Stomach (tissue), 8 donors: ENCODE measurements at regions not wholly inside any gene's neighbourhood (a gene's known extent, or its start where the extent isn't known, plus 50 kb on each side); places are given as distances from the start of the nearest gene placed in this dataset.
"Not testable (repeated sequence)": the region's sequence is repeated elsewhere in the genome, so short reads cannot be mapped to it uniquely, and the experiment has no call there.

Experiments
- DNase-seq, 2 donors: peaks; one replicate each; pipeline versions ENCODE4 v3.0.0 to v3.0.0-alpha.2; 2013 to 2019
- H3K27ac ChIP-seq, 5 donors: fragments of 200-600 bp in 4 of 5; sonication (generic) in 4 of 5; one replicate each; pipeline ENCODE4 v1.5.1; 2013 to 2019; ENCODE audit warnings: mild to moderate bottlenecking in 1 of 5, moderate library complexity in 1 of 5
- H3K27me3 ChIP-seq, 3 donors: fragments of 200-600 bp; sonication (generic); one replicate each; pipeline ENCODE4 v1.5.1; 2017 to 2019; ENCODE audit warnings: mixed run types in 1 of 3
- H3K36me3 ChIP-seq, 4 donors: fragments of 200-600 bp; sonication (generic); 1 replicate in 3 of 4; 2 replicates in 1 of 4; pipeline ENCODE4 v1.5.1; 2016 to 2019
- H3K4me1 ChIP-seq, 4 donors: fragments of 200-600 bp; sonication (generic); one replicate each; pipeline ENCODE4 v1.5.1; 2016 to 2019
- H3K4me3 ChIP-seq, 4 donors: fragments of 200-600 bp; sonication (generic) in 3 of 4; one replicate each; pipeline ENCODE4 v1.5.1; 2016 to 2019; ENCODE audit warnings: mild to moderate bottlenecking in 1 of 4
- H3K9me3 ChIP-seq, 4 donors: fragments of 200-600 bp; sonication (generic); one replicate each; pipeline ENCODE4 v1.5.1; 2016 to 2019
- CTCF ChIP-seq, 7 experiments: fragments of 450-650 bp in 4 of 7; fragments of 200-600 bp in 3 of 7; sonication (generic) in 3 of 7; IDR thresholded peaks; one replicate each; pipeline ENCODE4 v1.5.1; 2016 to 2019; ENCODE audit warnings: antibody characterized with exemption in 7 of 7, control low read depth in 2 of 7, mild to moderate bottlenecking in 1 of 7
- EP300 ChIP-seq: sonication (generic); formaldehyde crosslinking; IDR thresholded peaks from one replicate; pipeline ENCODE4 v1.6.1; 2017; ENCODE audit warnings: antibody characterized with exemption
- POLR2A ChIP-seq, 4 donors: fragments of 450-650 bp; IDR thresholded peaks; one replicate each; pipeline ENCODE4 v1.6.1; 2016; ENCODE audit warnings: antibody characterized with exemption in 4 of 4, control low read depth in 2 of 4, mild to moderate bottlenecking in 1 of 4, moderate library complexity in 1 of 4
- POLR2AphosphoS5 ChIP-seq, 3 donors: sonication (generic); formaldehyde crosslinking; IDR thresholded peaks; one replicate each; pipeline ENCODE4 v1.6.1; 2016; ENCODE audit warnings: antibody characterized with exemption in 3 of 3
- WGBS, 5 donors: extraction: QIAGEN DNeasy Blood & Tissue Kit in 3 of 5; methylation state at CpG; one replicate each; pipeline versions ENCODE4 v1.1.5 to v1.1.7; 2013 to 2018; 5-methylcytosine and 5-hydroxymethylcytosine counted together
- intact Hi-C: fragments of 100-400 bp; cut with DNase I; formaldehyde crosslinking; loops from one replicate; pipeline ENCODE4 v1.15.1; 2023; ENCODE audit warnings: low total_unique reads
- donor health status: healthy with polysubstance abuse.
- donor health status: Bipolar disorder and iron deficiency.
- donor health status: healthy.

GRCh38 chrX:114049063-114049462 is 534.8 kb upstream of the HTR2C start:
- no peak for TF ChIP-seq POLR2A (IDR thresholded peaks at IDR 0.05)
- TF ChIP-seq EP300: no peak
- Histone ChIP-seq H3K36me3 (no peaks in the 10 kb centered on the region), H3K4me1 (no peaks in the 10 kb centered on the region), H3K27ac (no peak overlapping the region), H3K4me3 (no peak overlapping the region), H3K9me3 (no peaks in the 10 kb centered on the region), H3K27me3 (no peaks in the 10 kb centered on the region)
- DNase-seq: no peak
- WGBS, 5 donors: 70 to 94% (median 73%) methylated on average over 3 of the region's 3 CpGs
- intact Hi-C loops: no loop called here

- DNase-seq: no peak
Observed at GRCh38 chrX:114047558-114047957, 536.3 kb upstream of the HTR2C start.

GRCh38 chrX:114046695-114047279 is 537.1 kb upstream of the HTR2C start:
- no peak overlapping the region for H3K4me3 ChIP-seq
- no peaks in the 10 kb centered on the region for H3K4me1 ChIP-seq
- intact Hi-C loops: no loop called here
- DNase-seq: no peak
- no peaks in the 10 kb centered on the region for H3K27me3 ChIP-seq
- 71 to 80% (median 75%) methylated on average over 6 of the region's 6 CpGs for WGBS, 5 donors
- H3K27ac ChIP-seq: no peak overlapping the region
- TF ChIP-seq CTCF (IDR thresholded peaks at IDR 0.05): no peak
- TF ChIP-seq POLR2AphosphoS5 (IDR thresholded peaks at IDR 0.05): no peak
- TF ChIP-seq POLR2A (IDR thresholded peaks at IDR 0.05): no peak
- TF ChIP-seq EP300: no peak
- H3K36me3 ChIP-seq: no peaks in the 10 kb centered on the region
- H3K9me3 ChIP-seq: no peaks in the 10 kb centered on the region

More at GRCh38 chrX:114047558-114047957, 536.3 kb upstream of the HTR2C start:
- no peaks in the 10 kb centered on the region for H3K36me3 ChIP-seq
- intact Hi-C loops: no loop called here
- no peaks in the 10 kb centered on the region for H3K4me1 ChIP-seq
- H3K9me3 ChIP-seq: no peaks in the 10 kb centered on the region
- TF ChIP-seq EP300: no peak
- TF ChIP-seq POLR2A (IDR thresholded peaks at IDR 0.05): no peak
- TF ChIP-seq CTCF (IDR thresholded peaks at IDR 0.05): no peak
- no peak for TF ChIP-seq POLR2AphosphoS5 (IDR thresholded peaks at IDR 0.05)
- H3K4me3 ChIP-seq: no peak overlapping the region
- no peak overlapping the region for H3K27ac ChIP-seq
- no peaks in the 10 kb centered on the region for H3K27me3 ChIP-seq
- WGBS, 5 donors: 49 to 66% (median 60%) methylated on average over 7 of the region's 7 CpGs

- H3K9me3 ChIP-seq, H3K27me3 ChIP-seq, H3K36me3 ChIP-seq, DNase-seq, H3K4me1 ChIP-seq, H3K27ac ChIP-seq, H3K4me3 ChIP-seq, intact Hi-C loops: not testable (repeated sequence)
- WGBS, 5 donors: 62 to 85% (median 69%) methylated on average over 6 to 8 of the region's 8 CpGs
Observed at GRCh38 chrX:114041470-114041869, 542.4 kb upstream of the HTR2C start.

GRCh38 chrX:114040661-114041269 is 543.1 kb upstream of the HTR2C start:
- H3K4me1 ChIP-seq, H3K27me3 ChIP-seq, H3K4me3 ChIP-seq, H3K9me3 ChIP-seq, H3K27ac ChIP-seq, intact Hi-C loops, DNase-seq, H3K36me3 ChIP-seq: not testable (repeated sequence)
- 62 to 76% (median 68%) methylated on average over 11 to 17 of the region's 18 CpGs for WGBS, 5 donors

- H3K4me3 ChIP-seq, H3K27ac ChIP-seq, H3K27me3 ChIP-seq, H3K36me3 ChIP-seq, H3K9me3 ChIP-seq, intact Hi-C loops, DNase-seq, H3K4me1 ChIP-seq: not testable (repeated sequence)
- 61 to 76% (median 73%) methylated on average over 8 of the region's 8 CpGs for WGBS, 5 donors
Observed at GRCh38 chrX:114040111-114040510, 543.8 kb upstream of the HTR2C start.
